Liver (tissue), 8 donors: ENCODE measurements at regions not wholly inside any gene's neighbourhood (a gene's known extent, or its start where the extent isn't known, plus 50 kb on each side); places are given as distances from the start of the nearest gene placed in this dataset.

Source experiments
- DNase-seq: peaks from one replicate; pipeline ENCODE4 v3.0.0-alpha.2; 2017; ENCODE audit warnings: low spot score
- H3K27ac ChIP-seq, 2 donors: one replicate each; pipeline ENCODE4 v1.7.0; 2013; ENCODE audit warnings: inconsistent platforms in 2 of 2, low read length in 2 of 2, control low read depth in 1 of 2, low read depth in 1 of 2, mild to moderate bottlenecking in 1 of 2
- H3K27me3 ChIP-seq, 4 donors: one replicate each; pipeline versions ENCODE4 v1.6.1 to v1.7.0; 2013; ENCODE audit warnings: low read length in 3 of 4, inconsistent platforms in 1 of 4, mild to moderate bottlenecking in 1 of 4, moderate library complexity in 1 of 4; ENCODE audit not compliant: control insufficient read depth in 4 of 4, insufficient read depth in 4 of 4
- H3K36me3 ChIP-seq, 4 donors: one replicate each; pipeline versions ENCODE4 v1.6.1 to v1.7.0; 2013; ENCODE audit warnings: low read length in 3 of 4, mild to moderate bottlenecking in 3 of 4, low read depth in 1 of 4, moderate library complexity in 1 of 4; ENCODE audit not compliant: control insufficient read depth in 4 of 4, insufficient read depth in 3 of 4
- H3K4me1 ChIP-seq, 4 donors: one replicate each; pipeline versions ENCODE4 v1.6.1 to v1.7.0; 2013; ENCODE audit warnings: low read length in 3 of 4, mild to moderate bottlenecking in 3 of 4, moderate library complexity in 1 of 4; ENCODE audit not compliant: control insufficient read depth in 4 of 4, insufficient read depth in 4 of 4
- H3K4me3 ChIP-seq, 3 donors: one replicate each; pipeline versions ENCODE4 v1.6.1 to v1.7.0; 2013; ENCODE audit warnings: low read length in 3 of 3, control low read depth in 1 of 3, low read depth in 1 of 3, mild to moderate bottlenecking in 1 of 3
- H3K9ac ChIP-seq, 2 donors: one replicate each; pipeline ENCODE4 v1.7.0; 2013; ENCODE audit warnings: low read length in 2 of 2, mild to moderate bottlenecking in 2 of 2, moderate library complexity in 2 of 2, control low read depth in 1 of 2, low read depth in 1 of 2
- H3K9me3 ChIP-seq, 4 donors: one replicate each; pipeline versions ENCODE4 v1.6.1 to v1.7.0; 2013; ENCODE audit warnings: low read length in 3 of 4; ENCODE audit not compliant: control insufficient read depth in 4 of 4
- EGR1 ChIP-seq, 2 donors: IDR thresholded peaks; 2 replicates each; pipeline ENCODE4 v1.6.1; 2016 to 2018; ENCODE audit warnings: antibody characterized with exemption in 2 of 2, low read depth in 2 of 2
- FOXA1 ChIP-seq: IDR thresholded peaks from 2 replicates; pipeline ENCODE4 v1.6.1; 2016; ENCODE audit warnings: antibody characterized with exemption
- FOXA2 ChIP-seq: IDR thresholded peaks from 2 replicates; pipeline ENCODE4 v1.6.1; 2016; ENCODE audit warnings: antibody characterized with exemption
- GABPA ChIP-seq, 2 donors: IDR thresholded peaks in 1 of 2; conservative IDR thresholded peaks in 1 of 2; 2 replicates each; pipeline ENCODE4 v1.6.1; 2016; ENCODE audit warnings: antibody characterized with exemption in 2 of 2, mild to moderate bottlenecking in 1 of 2, moderate library complexity in 1 of 2
- HNF4A ChIP-seq, 2 donors: conservative IDR thresholded peaks; 2 replicates each; pipeline ENCODE4 v1.6.1; 2016; ENCODE audit warnings: antibody characterized with exemption in 2 of 2, mild to moderate bottlenecking in 2 of 2
- HNF4G ChIP-seq: IDR thresholded peaks from 2 replicates; pipeline ENCODE4 v1.6.1; 2016; ENCODE audit warnings: antibody characterized with exemption
- JUND ChIP-seq, 2 donors: IDR thresholded peaks; 2 replicates each; pipeline ENCODE4 v1.6.1; 2016; ENCODE audit warnings: antibody characterized with exemption in 2 of 2
- NR2F2 ChIP-seq: IDR thresholded peaks from 2 replicates; pipeline ENCODE4 v1.6.1; 2016; ENCODE audit warnings: antibody characterized with exemption
- RAD21 ChIP-seq, 2 donors: IDR thresholded peaks; 2 replicates each; pipeline ENCODE4 v1.6.1; 2016; ENCODE audit warnings: antibody characterized with exemption in 2 of 2, mild to moderate bottlenecking in 2 of 2
- REST ChIP-seq: IDR thresholded peaks from 2 replicates; pipeline ENCODE4 v1.6.1; 2016; ENCODE audit warnings: antibody characterized with exemption, mild to moderate bottlenecking
- SP1 ChIP-seq: IDR thresholded peaks from 2 replicates; pipeline ENCODE4 v1.6.1; 2018; ENCODE audit warnings: antibody characterized with exemption, mild to moderate bottlenecking
- TAF1 ChIP-seq: conservative IDR thresholded peaks from 2 replicates; pipeline ENCODE4 v1.6.1; 2016; ENCODE audit warnings: antibody characterized with exemption, mild to moderate bottlenecking
- YY1 ChIP-seq: IDR thresholded peaks from 2 replicates; pipeline ENCODE4 v1.6.1; 2016; ENCODE audit warnings: antibody characterized with exemption, mild to moderate bottlenecking
- WGBS: extraction: QIAGEN DNeasy Blood & Tissue Kit; methylation state at CpG from one replicate; pipeline ENCODE4 v1.1.7; 2013; 5-methylcytosine and 5-hydroxymethylcytosine counted together
- TF ChIP-seq, protein P1 (sequence below): IDR thresholded peaks from 2 replicates; pipeline ENCODE4 v1.6.1; 2016; ENCODE audit warnings: antibody characterized with exemption
- TF ChIP-seq, protein P2 (sequence below): IDR thresholded peaks from 2 replicates; pipeline ENCODE4 v1.6.1; 2016; ENCODE audit warnings: antibody characterized with exemption
- TF ChIP-seq, protein P3 (sequence below): fragments of 150-350 bp; IDR thresholded peaks from 2 replicates; pipeline ENCODE4 v1.5.1; 2017; ENCODE audit warnings: improper control_type of control experiment, low read depth, low read length; ENCODE audit not compliant: missing input control
- TF ChIP-seq, protein P4 (sequence below): IDR thresholded peaks from 2 replicates; pipeline ENCODE4 v1.6.1; 2016; ENCODE audit warnings: antibody characterized with exemption
- donor health status: healthy.
- donor health status: healthy.
- donor health status: healthy.
- donor health status: healthy.
- donor health status: healthy.

- H3K27me3 ChIP-seq = peaks cover 0 to 4% (median 0%) of the 10 kb centered on the region in 4 donors
- no peak overlapping the region for H3K9ac ChIP-seq
- H3K9me3 ChIP-seq = no peaks in the 10 kb centered on the region
- DNase-seq = no peak
- no peaks in the 10 kb centered on the region for H3K36me3 ChIP-seq
- 70% methylated on average over 1 of the region's 1 CpG for WGBS
- no peak overlapping the region for H3K27ac ChIP-seq
- no peak overlapping the region for H3K4me3 ChIP-seq
- TF ChIP-seq, protein P1, sequence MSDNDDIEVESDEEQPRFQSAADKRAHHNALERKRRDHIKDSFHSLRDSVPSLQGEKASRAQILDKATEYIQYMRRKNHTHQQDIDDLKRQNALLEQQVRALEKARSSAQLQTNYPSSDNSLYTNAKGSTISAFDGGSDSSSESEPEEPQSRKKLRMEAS = no peak
- TF ChIP-seq HNF4G (no peak), NR2F2 (no peak), JUND (IDR thresholded peaks at IDR 0.05) (no peak), YY1 (no peak), REST (no peak), GABPA (IDR thresholded peaks at IDR 0.05 in 1 of 2, conservative IDR thresholded peaks at IDR 0.05 in 1 of 2) (no peak), SP1 (no peak), TAF1 (no peak), EGR1 (IDR thresholded peaks at IDR 0.05; ENCODE audit: low read depth in 2 of 2) (no peak)
- TF ChIP-seq, protein P2, sequence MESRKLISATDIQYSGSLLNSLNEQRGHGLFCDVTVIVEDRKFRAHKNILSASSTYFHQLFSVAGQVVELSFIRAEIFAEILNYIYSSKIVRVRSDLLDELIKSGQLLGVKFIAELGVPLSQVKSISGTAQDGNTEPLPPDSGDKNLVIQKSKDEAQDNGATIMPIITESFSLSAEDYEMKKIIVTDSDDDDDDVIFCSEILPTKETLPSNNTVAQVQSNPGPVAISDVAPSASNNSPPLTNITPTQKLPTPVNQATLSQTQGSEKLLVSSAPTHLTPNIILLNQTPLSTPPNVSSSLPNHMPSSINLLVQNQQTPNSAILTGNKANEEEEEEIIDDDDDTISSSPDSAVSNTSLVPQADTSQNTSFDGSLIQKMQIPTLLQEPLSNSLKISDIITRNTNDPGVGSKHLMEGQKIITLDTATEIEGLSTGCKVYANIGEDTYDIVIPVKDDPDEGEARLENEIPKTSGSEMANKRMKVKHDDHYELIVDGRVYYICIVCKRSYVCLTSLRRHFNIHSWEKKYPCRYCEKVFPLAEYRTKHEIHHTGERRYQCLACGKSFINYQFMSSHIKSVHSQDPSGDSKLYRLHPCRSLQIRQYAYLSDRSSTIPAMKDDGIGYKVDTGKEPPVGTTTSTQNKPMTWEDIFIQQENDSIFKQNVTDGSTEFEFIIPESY = no peak
- TF ChIP-seq, protein P3, sequence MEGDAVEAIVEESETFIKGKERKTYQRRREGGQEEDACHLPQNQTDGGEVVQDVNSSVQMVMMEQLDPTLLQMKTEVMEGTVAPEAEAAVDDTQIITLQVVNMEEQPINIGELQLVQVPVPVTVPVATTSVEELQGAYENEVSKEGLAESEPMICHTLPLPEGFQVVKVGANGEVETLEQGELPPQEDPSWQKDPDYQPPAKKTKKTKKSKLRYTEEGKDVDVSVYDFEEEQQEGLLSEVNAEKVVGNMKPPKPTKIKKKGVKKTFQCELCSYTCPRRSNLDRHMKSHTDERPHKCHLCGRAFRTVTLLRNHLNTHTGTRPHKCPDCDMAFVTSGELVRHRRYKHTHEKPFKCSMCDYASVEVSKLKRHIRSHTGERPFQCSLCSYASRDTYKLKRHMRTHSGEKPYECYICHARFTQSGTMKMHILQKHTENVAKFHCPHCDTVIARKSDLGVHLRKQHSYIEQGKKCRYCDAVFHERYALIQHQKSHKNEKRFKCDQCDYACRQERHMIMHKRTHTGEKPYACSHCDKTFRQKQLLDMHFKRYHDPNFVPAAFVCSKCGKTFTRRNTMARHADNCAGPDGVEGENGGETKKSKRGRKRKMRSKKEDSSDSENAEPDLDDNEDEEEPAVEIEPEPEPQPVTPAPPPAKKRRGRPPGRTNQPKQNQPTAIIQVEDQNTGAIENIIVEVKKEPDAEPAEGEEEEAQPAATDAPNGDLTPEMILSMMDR = no peak
- no peaks in the 10 kb centered on the region for H3K4me1 ChIP-seq
Observed at GRCh38 chr11:28964811-28965210, 856.6 kb downstream of the METTL15 start.

GRCh38 chr11:28963187-28963586, 855.0 kb downstream of the METTL15 start:
- no peaks in the 10 kb centered on the region for H3K4me1 ChIP-seq
- H3K27me3 ChIP-seq = peaks cover 0 to 4% (median 0%) of the 10 kb centered on the region in 4 donors
- H3K36me3 ChIP-seq = no peaks in the 10 kb centered on the region
- TF ChIP-seq, protein P4, sequence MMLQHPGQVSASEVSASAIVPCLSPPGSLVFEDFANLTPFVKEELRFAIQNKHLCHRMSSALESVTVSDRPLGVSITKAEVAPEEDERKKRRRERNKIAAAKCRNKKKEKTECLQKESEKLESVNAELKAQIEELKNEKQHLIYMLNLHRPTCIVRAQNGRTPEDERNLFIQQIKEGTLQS = no peak
- TF ChIP-seq, protein P1 = no peak
- TF ChIP-seq, protein P2 = no peak
- no peak for TF ChIP-seq YY1
- TF ChIP-seq HNF4A (conservative IDR thresholded peaks at IDR 0.05) = no peak
- no peak for TF ChIP-seq RAD21 (IDR thresholded peaks at IDR 0.05)
- no peak for TF ChIP-seq TAF1
- TF ChIP-seq NR2F2 = no peak
- TF ChIP-seq HNF4G = no peak
- no peak for TF ChIP-seq JUND (IDR thresholded peaks at IDR 0.05)
- no peak for TF ChIP-seq EGR1 (IDR thresholded peaks at IDR 0.05; ENCODE audit: low read depth in 2 of 2)
- TF ChIP-seq FOXA2 = no peak
- TF ChIP-seq GABPA (IDR thresholded peaks at IDR 0.05 in 1 of 2, conservative IDR thresholded peaks at IDR 0.05 in 1 of 2) = no peak
- no peak for TF ChIP-seq REST
- TF ChIP-seq FOXA1 = no peak
- H3K9ac ChIP-seq = no peak overlapping the region
- no peak overlapping the region for H3K27ac ChIP-seq
- no peak overlapping the region for H3K4me3 ChIP-seq
- 32% methylated on average over 1 of the region's 1 CpG for WGBS
- no peak for DNase-seq
- no peaks in the 10 kb centered on the region for H3K9me3 ChIP-seq
